ENCODE measurements at regions not wholly inside any gene's neighbourhood (a gene's known extent, or its start where the extent isn't known, plus 50 kb on each side); places are given as distances from the start of the nearest gene placed in this dataset.

DNA sequence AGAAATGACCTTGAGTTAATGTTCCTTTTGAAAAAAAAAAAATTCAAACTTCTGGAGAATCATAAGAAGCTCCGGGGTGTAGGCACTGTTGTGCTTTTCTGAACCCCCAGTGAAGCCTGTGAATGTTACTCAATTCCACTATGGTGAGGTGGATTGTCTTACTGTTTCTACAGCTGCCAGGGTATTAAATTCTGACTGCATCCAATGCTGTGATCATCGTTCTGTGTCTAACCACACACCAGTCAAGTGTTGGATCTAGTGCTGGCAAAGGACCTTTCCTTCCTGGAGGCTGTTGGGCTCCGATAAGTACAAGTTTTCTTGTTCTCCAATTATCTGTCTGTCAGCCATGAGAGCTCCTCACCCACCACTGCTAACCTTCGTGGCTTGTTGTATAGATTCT lies 162.0 kb upstream of the EPHA7 start:
- TF ChIP-seq, protein P1, sequence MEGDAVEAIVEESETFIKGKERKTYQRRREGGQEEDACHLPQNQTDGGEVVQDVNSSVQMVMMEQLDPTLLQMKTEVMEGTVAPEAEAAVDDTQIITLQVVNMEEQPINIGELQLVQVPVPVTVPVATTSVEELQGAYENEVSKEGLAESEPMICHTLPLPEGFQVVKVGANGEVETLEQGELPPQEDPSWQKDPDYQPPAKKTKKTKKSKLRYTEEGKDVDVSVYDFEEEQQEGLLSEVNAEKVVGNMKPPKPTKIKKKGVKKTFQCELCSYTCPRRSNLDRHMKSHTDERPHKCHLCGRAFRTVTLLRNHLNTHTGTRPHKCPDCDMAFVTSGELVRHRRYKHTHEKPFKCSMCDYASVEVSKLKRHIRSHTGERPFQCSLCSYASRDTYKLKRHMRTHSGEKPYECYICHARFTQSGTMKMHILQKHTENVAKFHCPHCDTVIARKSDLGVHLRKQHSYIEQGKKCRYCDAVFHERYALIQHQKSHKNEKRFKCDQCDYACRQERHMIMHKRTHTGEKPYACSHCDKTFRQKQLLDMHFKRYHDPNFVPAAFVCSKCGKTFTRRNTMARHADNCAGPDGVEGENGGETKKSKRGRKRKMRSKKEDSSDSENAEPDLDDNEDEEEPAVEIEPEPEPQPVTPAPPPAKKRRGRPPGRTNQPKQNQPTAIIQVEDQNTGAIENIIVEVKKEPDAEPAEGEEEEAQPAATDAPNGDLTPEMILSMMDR (IDR thresholded peaks at IDR 0.05; ENCODE audit: low read length): no peak
- no peak for TF ChIP-seq EZH2 (optimal IDR thresholded peaks at IDR 0.05; ENCODE audit: low read depth, low read length)

All from MM.1S (cell line).